ENCODE measurements at regions not wholly inside any gene's neighbourhood (a gene's known extent, or its start where the extent isn't known, plus 50 kb on each side); places are given as distances from the start of the nearest gene placed in this dataset.

- Histone ChIP-seq H3K36me3 (ENCODE audit: control insufficient read depth, insufficient read depth, low read length) (no peaks in the 10 kb centered on the region), H3K4me1 (ENCODE audit: control insufficient read depth, insufficient read depth, low read length) (no peaks in the 10 kb centered on the region), H3K4me3 (ENCODE audit: low read length) (no peak overlapping the region), H3K27ac (ENCODE audit: low read length) (no peak overlapping the region), H3K9me3 (replicated peaks; ENCODE audit: control insufficient read depth, low read depth, low read length) (no peaks in the 10 kb centered on the region), H3K27me3 (ENCODE audit: control insufficient read depth, insufficient read depth, low read length) (no peaks in the 10 kb centered on the region)
- no peak for DNase-seq
Observed at GRCh38 chr5:88519066-88519465, 250.4 kb upstream of the TMEM161B start.

GRCh38 chr5:88518131-88519016 is 249.7 kb upstream of the TMEM161B start:
- Histone ChIP-seq H3K4me3 (ENCODE audit: low read length) (no peak overlapping the region), H3K36me3 (ENCODE audit: control insufficient read depth, insufficient read depth, low read length) (no peaks in the 10 kb centered on the region), H3K27me3 (ENCODE audit: control insufficient read depth, insufficient read depth, low read length) (no peaks in the 10 kb centered on the region), H3K27ac (ENCODE audit: low read length) (no peak overlapping the region), H3K9me3 (replicated peaks; ENCODE audit: control insufficient read depth, low read depth, low read length) (no peaks in the 10 kb centered on the region), H3K4me1 (ENCODE audit: control insufficient read depth, insufficient read depth, low read length) (no peaks in the 10 kb centered on the region)
- WGBS (ENCODE audit: insufficient coverage), result no CpG with 5 or more reads among the region's 4 CpGs
- no peak for DNase-seq

GRCh38 chr5:88515881-88516819 is 247.5 kb upstream of the TMEM161B start:
- H3K4me3 ChIP-seq (ENCODE audit: low read length), result no peak overlapping the region
- H3K36me3 ChIP-seq (ENCODE audit: control insufficient read depth, insufficient read depth, low read length), result no peaks in the 10 kb centered on the region
- H3K4me1 ChIP-seq (ENCODE audit: control insufficient read depth, insufficient read depth, low read length), result no peaks in the 10 kb centered on the region
- no peak for DNase-seq
- H3K27ac ChIP-seq (ENCODE audit: low read length), result no peak overlapping the region
- H3K27me3 ChIP-seq (ENCODE audit: control insufficient read depth, insufficient read depth, low read length), result no peaks in the 10 kb centered on the region
- H3K9me3 ChIP-seq (replicated peaks; ENCODE audit: control insufficient read depth, low read depth, low read length), result no peaks in the 10 kb centered on the region
- WGBS (ENCODE audit: insufficient coverage), result no CpG with 5 or more reads among the region's 11 CpGs

- no peak overlapping the region for H3K27ac ChIP-seq (ENCODE audit: low read length)
- no peaks in the 10 kb centered on the region for H3K4me1 ChIP-seq (ENCODE audit: control insufficient read depth, insufficient read depth, low read length)
- DNase-seq, result no peak
- no peaks in the 10 kb centered on the region for H3K9me3 ChIP-seq (replicated peaks; ENCODE audit: control insufficient read depth, low read depth, low read length)
- no peaks in the 10 kb centered on the region for H3K27me3 ChIP-seq (ENCODE audit: control insufficient read depth, insufficient read depth, low read length)
- WGBS (ENCODE audit: insufficient coverage), result no CpG with 5 or more reads among the region's 1 CpG
- no peaks in the 10 kb centered on the region for H3K36me3 ChIP-seq (ENCODE audit: control insufficient read depth, insufficient read depth, low read length)
- no peak overlapping the region for H3K4me3 ChIP-seq (ENCODE audit: low read length)
Observed at GRCh38 chr5:88515068-88515467, 246.4 kb upstream of the TMEM161B start.

GRCh38 chr5:88509403-88509802 is 240.8 kb upstream of the TMEM161B start:
- Histone ChIP-seq H3K4me1 (ENCODE audit: control insufficient read depth, insufficient read depth, low read length) (no peaks in the 10 kb centered on the region), H3K36me3 (ENCODE audit: control insufficient read depth, insufficient read depth, low read length) (no peaks in the 10 kb centered on the region), H3K9me3 (replicated peaks; ENCODE audit: control insufficient read depth, low read depth, low read length) (no peaks in the 10 kb centered on the region), H3K27me3 (ENCODE audit: control insufficient read depth, insufficient read depth, low read length) (no peaks in the 10 kb centered on the region), H3K4me3 (ENCODE audit: low read length) (no peak overlapping the region), H3K27ac (ENCODE audit: low read length) (no peak overlapping the region)
- no peak for DNase-seq
- 20% methylated on average over 1 of the region's 3 CpGs for WGBS (ENCODE audit: insufficient coverage)

DNA sequence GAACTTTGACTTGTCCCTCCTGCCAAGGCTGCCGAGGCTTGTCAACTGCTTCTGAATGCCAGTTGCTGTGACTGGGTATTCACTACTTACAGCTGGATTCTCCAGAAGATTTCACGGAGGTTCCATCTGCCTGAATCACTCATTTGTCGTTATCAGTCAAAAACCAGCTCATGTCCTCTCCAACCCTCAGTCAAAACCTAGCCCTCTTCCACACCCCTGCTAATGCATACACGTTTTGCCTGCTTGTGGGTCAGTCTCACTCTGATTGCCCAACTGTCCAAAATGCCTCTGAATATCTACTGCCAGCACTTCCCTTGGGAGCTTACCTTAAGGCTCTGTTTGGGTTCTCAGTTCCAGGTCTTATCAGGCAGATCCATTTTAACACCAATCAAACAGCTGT is 238.6 kb upstream of the TMEM161B start:
- H3K4me1 ChIP-seq (ENCODE audit: control insufficient read depth, insufficient read depth, low read length), result no peaks in the 10 kb centered on the region
- WGBS (ENCODE audit: insufficient coverage), result 57% methylated on average over 4 of the region's 4 CpGs
- H3K27ac ChIP-seq (ENCODE audit: low read length), result no peak overlapping the region
- no peaks in the 10 kb centered on the region for H3K36me3 ChIP-seq (ENCODE audit: control insufficient read depth, insufficient read depth, low read length)
- peak; percentile 5 for DNase-seq
- no peaks in the 10 kb centered on the region for H3K9me3 ChIP-seq (replicated peaks; ENCODE audit: control insufficient read depth, low read depth, low read length)
- no peaks in the 10 kb centered on the region for H3K27me3 ChIP-seq (ENCODE audit: control insufficient read depth, insufficient read depth, low read length)
- H3K4me3 ChIP-seq (ENCODE audit: low read length), result no peak overlapping the region

DNA sequence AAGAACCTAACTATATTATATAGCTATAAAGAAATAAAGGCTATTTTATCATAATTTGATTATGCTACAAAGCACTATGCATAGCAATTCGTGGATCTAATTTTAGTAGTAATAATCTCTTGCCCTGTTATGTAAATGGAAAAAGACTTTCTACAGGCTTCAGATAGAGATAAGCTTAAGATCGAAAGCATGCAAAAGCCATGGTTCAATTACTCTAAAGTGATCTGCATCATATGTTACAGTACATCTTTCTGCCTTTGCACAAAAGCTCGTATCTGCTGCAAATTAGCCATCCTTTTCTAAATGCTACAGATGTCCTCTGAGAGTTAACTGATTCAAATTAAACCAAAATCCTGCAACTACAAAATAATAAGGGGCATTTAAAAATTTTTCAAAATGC is 234.8 kb upstream of the TMEM161B start:
- H3K27me3 ChIP-seq (ENCODE audit: control insufficient read depth, insufficient read depth, low read length), result no peaks in the 10 kb centered on the region
- H3K9me3 ChIP-seq (replicated peaks; ENCODE audit: control insufficient read depth, low read depth, low read length), result no peaks in the 10 kb centered on the region
- no peak overlapping the region for H3K4me3 ChIP-seq (ENCODE audit: low read length)
- no peak for DNase-seq
- H3K27ac ChIP-seq (ENCODE audit: low read length), result no peak overlapping the region
- H3K36me3 ChIP-seq (ENCODE audit: control insufficient read depth, insufficient read depth, low read length), result no peaks in the 10 kb centered on the region
- H3K4me1 ChIP-seq (ENCODE audit: control insufficient read depth, insufficient read depth, low read length), result no peaks in the 10 kb centered on the region
- 40% methylated on average over 1 of the region's 3 CpGs for WGBS (ENCODE audit: insufficient coverage)

DNA sequence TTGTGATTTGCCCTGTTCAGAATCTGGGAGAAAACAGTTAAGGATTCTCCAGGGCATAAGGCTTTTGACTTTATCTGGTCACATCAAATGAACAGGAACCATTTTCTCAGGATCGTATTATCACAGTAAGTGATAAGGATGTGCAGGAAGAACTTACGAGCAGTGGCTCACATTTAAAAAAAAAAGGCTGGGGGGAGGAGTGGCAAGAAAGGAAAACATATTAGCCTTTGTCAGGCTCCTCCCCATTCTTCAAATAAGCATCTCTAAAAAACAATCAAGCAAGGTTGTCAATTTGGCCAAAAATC is 234.3 kb upstream of the TMEM161B start:
- no peak overlapping the region for H3K27ac ChIP-seq (ENCODE audit: low read length)
- WGBS (ENCODE audit: insufficient coverage), result no CpG with 5 or more reads among the region's 2 CpGs

DNA sequence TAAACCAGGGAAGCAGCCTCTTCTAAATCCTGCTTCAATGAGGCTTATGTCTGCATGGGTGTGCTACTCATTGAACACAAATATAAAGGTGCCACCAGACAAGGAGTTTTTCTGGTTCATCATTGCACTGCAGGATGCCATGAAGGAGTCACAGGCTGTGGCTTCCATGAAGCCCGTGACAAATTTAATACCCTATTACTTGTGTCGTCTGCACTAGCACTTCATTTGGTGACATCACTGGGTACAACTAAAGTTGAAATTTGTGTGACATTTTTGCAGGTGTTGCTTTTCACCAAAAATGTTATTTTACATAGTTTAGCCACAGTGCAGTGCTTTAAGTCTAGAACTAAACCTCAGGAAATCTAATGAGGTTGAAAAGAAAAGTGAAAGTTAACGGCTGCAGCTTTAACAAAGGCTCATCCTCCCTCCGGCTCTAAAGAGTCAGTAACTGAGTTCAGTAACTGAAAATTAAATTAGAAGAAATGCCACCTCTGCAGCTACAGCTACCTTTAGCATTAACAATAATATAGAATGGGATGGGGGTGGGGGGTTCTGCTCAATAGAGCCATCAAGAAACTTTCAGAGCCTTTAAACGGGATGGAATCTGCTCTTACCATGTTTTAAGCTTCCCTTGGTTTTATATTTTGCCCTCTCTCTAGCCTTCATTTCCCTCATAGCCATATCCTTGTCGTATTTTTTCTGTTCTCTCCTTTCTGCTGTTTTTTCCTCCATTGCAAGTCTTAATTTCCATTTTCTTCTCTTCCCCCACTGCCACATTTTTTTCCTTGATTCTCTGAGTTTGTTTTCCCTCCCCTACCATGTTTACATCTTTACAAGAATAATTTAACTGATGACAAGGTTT is 233.8 kb upstream of the TMEM161B start:
- H3K9me3 ChIP-seq (replicated peaks; ENCODE audit: control insufficient read depth, low read depth, low read length), result no peaks in the 10 kb centered on the region
- H3K4me3 ChIP-seq (ENCODE audit: low read length), result peak overlapping the region; percentile 37
- no peaks in the 10 kb centered on the region for H3K27me3 ChIP-seq (ENCODE audit: control insufficient read depth, insufficient read depth, low read length)
- no peaks in the 10 kb centered on the region for H3K36me3 ChIP-seq (ENCODE audit: control insufficient read depth, insufficient read depth, low read length)
- 93% methylated on average over 3 of the region's 6 CpGs for WGBS (ENCODE audit: insufficient coverage)
- no peaks in the 10 kb centered on the region for H3K4me1 ChIP-seq (ENCODE audit: control insufficient read depth, insufficient read depth, low read length)
- DNase-seq, result peak; percentile 13
- H3K27ac ChIP-seq (ENCODE audit: low read length), result no peak overlapping the region

More for the DNA sequence above, 234.3 kb upstream of the TMEM161B start:
- Histone ChIP-seq H3K36me3 (ENCODE audit: control insufficient read depth, insufficient read depth, low read length) (no peaks in the 10 kb centered on the region), H3K27me3 (ENCODE audit: control insufficient read depth, insufficient read depth, low read length) (no peaks in the 10 kb centered on the region), H3K4me3 (ENCODE audit: low read length) (peak overlapping the region; percentile 37), H3K4me1 (ENCODE audit: control insufficient read depth, insufficient read depth, low read length) (no peaks in the 10 kb centered on the region), H3K9me3 (replicated peaks; ENCODE audit: control insufficient read depth, low read depth, low read length) (no peaks in the 10 kb centered on the region)
- no peak for DNase-seq

DNA sequence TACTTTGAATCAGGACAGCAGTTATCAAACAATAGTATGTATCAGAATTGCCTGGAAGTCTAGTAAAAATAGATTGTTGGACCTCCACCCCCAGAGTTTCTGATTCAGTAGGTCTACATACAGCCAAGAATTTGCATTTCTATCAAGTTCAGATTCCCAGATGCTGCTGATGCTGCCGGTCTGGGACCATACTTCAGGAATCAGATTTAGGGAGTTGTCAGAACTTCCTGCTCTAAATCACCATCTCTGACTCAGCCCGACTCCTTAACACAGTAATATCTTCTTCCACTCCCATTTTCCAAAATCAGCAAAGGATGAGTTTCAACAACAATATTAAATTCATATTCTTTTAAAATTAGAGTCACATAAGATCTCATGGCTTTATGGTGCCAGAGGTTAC is 227.2 kb upstream of the TMEM161B start:
- H3K36me3 ChIP-seq (ENCODE audit: control insufficient read depth, insufficient read depth, low read length), result no peaks in the 10 kb centered on the region
- no peak for DNase-seq
- H3K4me1 ChIP-seq (ENCODE audit: control insufficient read depth, insufficient read depth, low read length), result no peaks in the 10 kb centered on the region
- no peak overlapping the region for H3K27ac ChIP-seq (ENCODE audit: low read length)
- no peaks in the 10 kb centered on the region for H3K9me3 ChIP-seq (replicated peaks; ENCODE audit: control insufficient read depth, low read depth, low read length)
- WGBS (ENCODE audit: insufficient coverage), result 27% methylated on average over 1 of the region's 2 CpGs
- no peaks in the 10 kb centered on the region for H3K27me3 ChIP-seq (ENCODE audit: control insufficient read depth, insufficient read depth, low read length)
- no peak overlapping the region for H3K4me3 ChIP-seq (ENCODE audit: low read length)

Measured in muscle of leg (tissue), 3 donors.